Non-pigmented ciliary epithelial cell (primary cell): ENCODE measurements at regions not wholly inside any gene's neighbourhood (a gene's known extent, or its start where the extent isn't known, plus 50 kb on each side); places are given as distances from the start of the nearest gene placed in this dataset.
A peak's percentile ranks its signal among the peaks of the same experiment; 100 is the strongest.
"Not testable (repeated sequence)": the region's sequence is repeated elsewhere in the genome, so short reads cannot be mapped to it uniquely, and the experiment has no call there.

Experiments
- DNase-seq: peaks from one replicate; pipeline ENCODE4 v3.0.0-alpha.2; 2010; ENCODE audit warnings: low read depth

DNA sequence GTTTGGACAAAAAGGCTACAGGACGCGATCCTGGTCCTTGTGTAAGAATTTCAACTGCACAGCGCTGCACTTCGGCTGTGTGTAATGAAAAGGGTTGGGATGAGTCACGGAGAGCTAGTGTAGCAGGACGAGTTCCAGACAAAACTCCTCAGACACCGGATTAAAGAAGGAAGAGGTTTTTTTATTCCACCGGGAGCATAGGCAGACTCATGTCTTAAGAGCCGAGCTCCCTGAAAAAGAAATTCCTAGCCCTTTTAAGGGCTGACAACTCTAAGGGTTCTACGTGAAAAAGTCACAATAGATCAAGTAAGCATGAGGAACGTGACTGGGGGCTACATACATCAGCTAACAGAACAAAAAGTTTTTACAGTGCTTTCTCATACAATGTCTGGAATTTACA is 54.8 kb upstream of the FAM90A1 start:
- DNase-seq = peak; percentile 4

DNA sequence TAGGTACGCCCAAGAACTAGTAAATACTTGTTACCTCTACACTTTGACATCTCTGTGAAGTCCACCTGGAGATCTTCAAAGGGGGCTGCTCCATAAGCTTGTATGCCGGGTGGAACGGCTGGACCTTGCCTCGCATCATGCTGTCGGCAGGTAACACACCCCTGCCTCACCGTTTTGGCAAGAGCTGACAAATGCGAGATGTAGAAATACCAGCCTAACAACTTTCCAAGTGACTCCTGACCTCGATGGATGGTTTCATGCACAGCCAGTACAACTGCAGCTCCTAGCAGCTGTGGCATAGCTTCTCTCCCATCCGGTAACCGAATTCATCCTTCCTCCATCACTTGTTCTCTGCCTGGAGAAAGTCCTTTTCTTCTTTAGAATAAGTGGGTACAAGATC is 58.3 kb upstream of the FAM90A1 start:
- not testable (repeated sequence) for DNase-seq

GRCh38 chr12:8291764-8292163 is 64.3 kb upstream of the FAM90A1 start:
- not testable (repeated sequence) for DNase-seq

DNA sequence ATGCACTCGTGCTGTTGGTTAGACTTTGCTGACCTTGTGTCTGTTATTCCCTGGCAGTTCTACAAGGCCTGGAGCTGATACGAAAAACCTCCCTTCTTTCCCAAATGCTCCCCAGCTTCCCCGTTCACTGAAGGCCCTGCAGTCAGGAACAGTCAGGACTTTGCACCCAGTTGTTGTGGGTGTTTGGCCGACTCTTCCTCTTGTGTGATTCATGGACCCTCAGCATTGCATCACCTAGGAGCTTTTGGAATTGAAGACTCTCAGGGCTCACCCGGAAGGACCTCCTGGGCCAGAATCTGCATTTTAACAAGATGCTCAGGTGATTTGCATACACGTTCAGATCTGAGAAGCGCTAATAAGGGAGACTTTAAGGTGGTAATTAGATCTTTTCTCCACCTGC is 67.2 kb upstream of the FAM90A1 start:
- not testable (repeated sequence) for DNase-seq

- not testable (repeated sequence) for DNase-seq
Measured at GRCh38 chr12:8308611-8309010, 81.2 kb upstream of the FAM90A1 start.

- not testable (repeated sequence) for DNase-seq
Measured at GRCh38 chr12:8315997-8316396, 88.6 kb upstream of the FAM90A1 start.

DNA sequence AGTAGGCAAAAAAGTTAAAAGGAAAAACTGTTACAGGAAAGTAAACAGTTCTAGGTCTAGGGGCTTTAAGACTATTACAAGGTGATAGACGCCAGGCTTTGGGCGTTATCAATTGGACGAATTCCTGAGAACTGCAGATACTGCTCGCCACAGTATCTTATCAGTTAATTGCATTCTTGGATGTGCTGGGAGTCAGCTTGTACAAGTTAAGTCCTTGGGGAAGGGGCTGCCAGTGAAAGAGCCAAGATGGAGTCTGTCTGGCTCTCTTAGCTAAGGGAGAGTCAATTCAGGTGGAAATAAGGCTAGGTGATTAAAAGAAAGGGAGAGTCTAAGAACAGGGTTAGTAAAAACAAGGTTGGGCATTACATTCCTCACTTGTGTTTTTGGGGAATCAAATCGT is 90.3 kb upstream of the FAM90A1 start:
- DNase-seq = not testable (repeated sequence)

DNA sequence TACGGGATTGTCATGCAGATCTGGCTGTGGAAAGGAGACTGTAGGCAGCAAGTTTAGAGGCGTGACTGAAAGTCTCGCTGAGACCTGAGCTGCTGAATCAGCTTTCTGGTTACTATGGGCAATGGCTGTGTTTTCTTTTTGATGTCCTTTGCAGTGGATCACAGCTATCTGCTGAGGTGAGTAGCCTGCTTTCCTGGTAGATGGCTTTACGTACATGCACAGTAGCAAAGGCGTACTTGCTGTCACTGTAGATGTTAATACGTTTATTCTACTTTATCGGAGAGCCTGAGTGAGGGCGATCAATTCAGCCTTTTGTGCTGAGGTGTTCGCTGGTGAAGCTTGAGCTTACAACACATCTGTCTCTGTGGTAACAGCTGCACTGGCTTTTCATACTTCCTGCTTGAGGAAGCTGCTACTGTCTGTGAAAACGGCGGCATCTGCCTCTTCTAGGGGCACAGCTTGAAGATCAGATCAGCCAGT is 92.9 kb upstream of the FAM90A1 start:
- not testable (repeated sequence) for DNase-seq

GRCh38 chr12:8320791-8321370 is 93.5 kb upstream of the FAM90A1 start:
- DNase-seq = not testable (repeated sequence)

GRCh38 chr12:8325145-8325839 is 97.9 kb upstream of the FAM90A1 start:
- not testable (repeated sequence) for DNase-seq

DNA sequence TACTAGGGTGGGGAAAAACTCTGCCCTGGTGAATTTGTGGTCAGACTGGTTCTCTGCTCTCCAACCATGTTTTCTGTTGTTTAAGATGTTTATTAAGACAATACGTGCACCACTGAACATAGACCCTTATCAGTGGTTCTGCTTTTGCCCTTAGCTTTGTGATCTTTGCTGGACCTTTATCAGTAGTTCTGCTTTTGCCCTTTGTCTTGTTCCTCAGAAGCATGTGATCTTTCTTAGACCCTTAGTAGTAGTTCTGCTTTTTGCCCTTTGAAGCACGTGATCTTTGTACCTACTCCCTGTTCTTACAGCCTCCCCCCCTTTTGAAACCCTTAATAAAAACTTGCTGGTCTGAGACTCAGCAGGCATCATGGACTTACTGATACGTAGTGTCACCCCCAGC is 101.4 kb upstream of the FAM90A1 start:
- not testable (repeated sequence) for DNase-seq

DNA sequence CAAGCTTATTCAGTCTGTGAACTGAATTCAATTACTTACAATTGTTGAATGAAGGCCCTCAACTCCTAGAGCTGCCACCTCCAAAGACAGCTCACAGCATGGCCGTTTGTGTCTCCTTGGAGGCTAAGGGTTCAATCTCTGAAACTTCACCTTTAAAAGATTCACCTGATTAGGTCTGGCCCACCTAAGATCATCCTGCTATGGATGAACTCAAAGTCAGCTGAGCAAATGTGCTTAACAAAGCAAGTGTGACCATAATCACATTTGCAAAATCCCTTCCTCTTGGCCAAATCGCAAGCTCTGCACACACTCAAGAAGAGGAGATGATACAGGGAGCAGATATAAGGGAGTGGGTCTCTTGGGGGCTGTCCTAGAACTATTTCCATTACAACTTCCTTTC is 105.0 kb upstream of the FAM90A1 start:
- not testable (repeated sequence) for DNase-seq

GRCh38 chr12:8351073-8351472 is 104.7 kb upstream of the CLEC6A start:
- not testable (repeated sequence) for DNase-seq

- not testable (repeated sequence) for DNase-seq
Measured at GRCh38 chr12:8354741-8355140, 101.0 kb upstream of the CLEC6A start.

- not testable (repeated sequence) for DNase-seq
Measured at GRCh38 chr12:8355531-8355930, 100.2 kb upstream of the CLEC6A start.

GRCh38 chr12:8373744-8374143 is 82.0 kb upstream of the CLEC6A start:
- not testable (repeated sequence) for DNase-seq

GRCh38 chr12:8375122-8375521 is 80.6 kb upstream of the CLEC6A start:
- not testable (repeated sequence) for DNase-seq

GRCh38 chr12:8377756-8378155 is 78.0 kb upstream of the CLEC6A start:
- not testable (repeated sequence) for DNase-seq

DNA sequence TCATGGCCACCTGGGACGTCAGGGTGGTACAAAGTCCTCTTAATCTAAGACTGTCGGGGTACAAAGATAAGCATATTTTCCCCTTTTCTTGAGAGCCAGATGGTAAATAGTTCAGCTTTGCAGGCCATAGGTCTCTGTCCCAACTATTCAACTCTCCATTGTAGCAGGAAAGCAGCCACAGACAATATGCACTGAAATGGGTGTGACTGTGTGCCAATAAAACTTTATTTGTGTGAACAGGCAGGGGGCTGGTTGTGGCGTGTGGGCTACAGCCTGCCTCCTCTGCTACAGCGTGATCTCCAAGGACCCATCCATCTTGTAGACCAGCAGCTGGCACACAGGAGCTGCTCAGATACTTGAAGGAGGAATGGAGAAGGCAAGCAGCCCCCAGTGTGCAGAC is 73.2 kb upstream of the CLEC6A start:
- DNase-seq = not testable (repeated sequence)

DNA sequence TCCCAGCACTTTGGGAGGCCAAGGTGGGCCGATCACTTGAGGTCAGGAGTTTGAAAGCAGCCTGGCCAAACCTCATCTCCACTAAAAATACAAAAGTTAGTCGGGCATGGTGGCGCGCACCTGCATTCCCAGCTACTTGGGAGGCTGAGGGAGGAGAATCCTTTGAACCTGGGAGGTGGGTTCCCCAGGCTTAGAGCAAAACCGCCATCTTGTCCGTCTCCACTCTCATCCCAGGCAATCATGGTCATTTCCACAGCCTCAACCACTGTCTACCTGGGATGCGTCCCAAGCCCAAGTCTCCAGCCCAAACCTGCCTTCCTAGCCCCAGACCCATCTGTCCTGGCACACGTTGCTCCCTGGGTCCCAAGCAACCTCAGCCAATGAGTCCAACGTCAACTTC is 71.1 kb upstream of the CLEC6A start:
- not testable (repeated sequence) for DNase-seq

DNA sequence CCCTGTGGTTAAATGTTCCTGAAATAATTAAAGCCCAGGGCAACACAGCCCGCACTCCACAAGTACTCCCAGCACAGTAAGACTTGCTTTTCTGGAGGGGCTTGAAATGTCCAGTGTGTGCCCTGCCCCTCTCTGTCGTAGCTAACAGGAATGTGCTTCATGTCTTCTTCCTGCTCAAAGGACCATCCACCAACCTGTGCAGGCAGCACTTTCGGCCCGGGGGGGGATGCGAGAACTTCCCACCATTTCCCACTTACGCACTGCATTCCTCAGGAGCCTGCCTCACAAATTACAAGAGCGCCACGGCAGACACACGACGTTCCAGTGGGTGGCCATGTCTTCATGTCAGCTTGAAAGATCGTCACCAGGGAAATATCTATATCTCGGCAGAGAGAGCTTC is 70.3 kb upstream of the CLEC6A start:
- DNase-seq = not testable (repeated sequence)

GRCh38 chr12:8386661-8387060 is 69.1 kb upstream of the CLEC6A start:
- not testable (repeated sequence) for DNase-seq

DNA sequence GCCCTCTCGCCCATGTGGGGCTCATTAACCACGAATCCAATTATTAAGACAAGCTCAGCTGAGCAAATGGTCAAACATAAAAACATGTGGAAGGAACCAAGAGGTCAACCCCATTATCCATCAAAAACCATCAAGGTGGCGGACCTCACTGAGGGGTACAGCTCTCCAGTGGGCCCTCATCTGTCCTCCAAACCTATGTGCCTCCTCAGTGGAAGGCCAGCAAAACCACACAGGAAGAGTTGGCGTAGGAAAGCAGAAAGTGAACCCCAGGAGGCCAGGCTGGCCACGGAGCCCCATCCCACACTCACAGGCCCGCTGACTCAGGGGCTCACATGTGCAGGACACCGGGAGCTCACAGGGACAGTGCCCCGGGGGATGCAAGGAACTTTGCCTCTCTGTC is 66.5 kb upstream of the CLEC6A start:
- DNase-seq = not testable (repeated sequence)
